ELR (cell line): ENCODE measurements at regions not wholly inside any gene's neighbourhood (a gene's known extent, or its start where the extent isn't known, plus 50 kb on each side); places are given as distances from the start of the nearest gene placed in this dataset.

ENCODE experiments used
- DNase-seq: peaks from one replicate; pipeline ENCODE4 v3.0.0-alpha.2; 2015; ENCODE audit warnings: low read depth

DNA sequence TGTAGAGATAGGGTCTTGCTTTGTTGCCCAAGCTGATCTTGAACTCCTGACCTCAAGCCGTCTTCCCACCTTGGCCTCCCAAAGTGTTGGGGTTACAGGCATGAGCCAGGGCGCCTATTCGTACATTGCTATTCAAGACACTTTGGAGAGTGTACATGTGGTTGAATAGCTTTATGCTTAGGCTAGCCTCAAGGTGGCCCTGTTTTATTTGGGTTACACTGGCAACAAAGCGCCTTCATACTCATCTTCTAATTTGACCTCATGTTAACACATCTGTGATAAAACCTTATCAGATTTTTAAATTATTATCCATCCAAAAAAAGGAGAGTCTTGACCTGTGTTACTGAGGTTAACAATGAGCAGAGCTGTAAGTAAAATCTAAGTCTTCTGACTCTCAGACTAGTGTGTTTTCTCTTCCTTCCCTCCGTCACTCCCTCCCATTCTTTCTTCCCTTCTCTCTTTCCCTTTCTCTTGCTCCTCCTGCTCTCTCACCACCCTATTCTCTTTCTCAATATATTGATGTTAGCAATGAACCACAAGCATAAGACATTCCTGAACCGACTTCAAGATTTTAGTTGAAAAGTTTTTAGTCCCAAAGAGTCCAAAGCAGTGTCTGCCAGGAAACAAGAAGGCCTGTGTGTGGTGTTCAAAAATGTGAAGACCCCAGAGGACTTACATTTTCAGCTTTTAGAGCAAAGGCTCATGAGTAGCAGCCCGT is 603.7 kb upstream of the CFAP20DC start:
- DNase-seq, result no peak

DNA sequence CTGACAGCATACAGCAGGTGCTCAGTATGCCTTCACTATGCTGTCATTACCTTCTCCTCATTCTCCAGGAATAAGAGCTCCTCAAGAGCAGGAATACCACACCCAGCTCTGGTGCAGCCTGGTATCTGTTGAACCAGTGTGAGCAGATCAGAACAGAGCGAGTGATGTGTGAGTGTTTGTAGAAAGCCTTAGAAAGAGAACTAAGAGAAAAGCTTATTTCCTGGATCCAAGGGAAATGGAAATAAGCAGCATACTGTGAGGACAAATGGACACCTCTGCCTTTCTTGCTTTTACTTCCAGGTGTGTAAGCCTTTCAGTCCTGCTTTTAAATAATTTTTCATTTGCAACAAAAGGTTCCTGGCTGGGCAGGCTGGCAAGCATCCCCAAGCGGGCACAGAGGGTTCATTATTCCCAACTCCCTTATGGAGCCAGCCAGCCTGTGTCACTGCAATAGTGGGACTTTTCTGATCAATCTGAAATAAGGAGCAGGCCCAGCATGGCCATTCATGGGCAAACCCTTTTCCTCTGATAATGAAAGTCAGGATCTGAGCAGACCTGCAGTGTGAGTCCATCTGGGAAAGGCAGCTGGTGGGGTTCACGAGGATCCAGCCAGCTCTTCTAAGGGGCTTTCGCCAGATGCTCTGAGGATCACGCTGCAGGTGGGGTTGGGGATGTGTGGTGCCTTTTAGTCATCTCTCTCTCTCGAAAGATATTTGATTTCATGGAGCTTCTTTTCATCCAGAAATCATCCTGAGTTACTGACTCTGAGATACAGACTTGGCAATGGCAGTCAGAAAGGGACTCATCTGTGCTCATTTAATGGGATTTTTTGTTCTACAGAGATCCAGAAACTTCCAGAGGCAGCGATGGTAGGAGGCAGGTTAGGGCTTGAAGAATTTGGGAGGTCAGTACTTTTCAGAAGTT is 594.9 kb upstream of the CFAP20DC start:
- no peak for DNase-seq

- no peak for DNase-seq
Measured at GRCh38 chr3:59641169-59641899, 591.5 kb upstream of the CFAP20DC start.

- no peak for DNase-seq
Measured at GRCh38 chr3:59632760-59633573, 583.1 kb upstream of the CFAP20DC start.

- DNase-seq, result no peak
Measured at GRCh38 chr3:59631482-59631881, 581.7 kb upstream of the CFAP20DC start.

- DNase-seq, result no peak
Measured at GRCh38 chr3:59621037-59621436, 571.2 kb upstream of the CFAP20DC start.

- DNase-seq, result no peak
Measured at GRCh38 chr3:59620325-59620724, 570.5 kb upstream of the CFAP20DC start.

GRCh38 chr3:59612444-59612715 is 562.6 kb upstream of the CFAP20DC start:
- DNase-seq, result no peak

- no peak for DNase-seq
Measured at GRCh38 chr3:59611649-59612443, 562.0 kb upstream of the CFAP20DC start.

DNA sequence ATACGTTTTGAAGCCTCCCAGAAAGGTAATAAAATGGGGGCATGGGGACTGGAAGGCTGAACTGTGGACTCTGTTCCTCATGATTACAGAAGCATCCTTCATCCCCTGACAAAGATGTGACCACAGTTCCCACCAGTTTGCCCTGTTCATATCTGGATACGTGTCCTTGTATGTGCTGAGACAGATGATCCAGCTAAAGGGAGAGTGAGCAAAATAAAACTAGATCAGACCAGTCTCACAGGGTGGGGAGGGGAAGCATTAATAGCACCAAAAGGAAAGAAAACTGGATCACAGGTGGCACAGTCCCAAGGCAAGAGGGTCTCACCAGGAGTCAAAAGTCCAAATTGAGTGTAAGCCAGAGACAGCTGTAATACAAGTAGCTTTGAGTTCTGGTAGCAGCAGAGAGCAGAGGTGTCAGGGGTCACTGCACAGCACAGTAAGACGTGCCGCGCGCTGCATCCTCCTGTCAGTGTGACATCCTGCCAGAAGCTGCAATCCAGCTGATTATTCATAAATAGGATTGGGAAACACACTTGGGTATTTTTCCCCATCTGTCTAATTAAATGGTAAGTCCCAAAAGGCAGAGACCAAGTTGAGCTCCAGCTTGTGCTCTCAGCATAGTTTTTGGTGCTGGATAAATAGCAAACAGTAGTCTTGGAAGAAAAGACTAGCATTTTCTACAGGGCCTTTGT is 560.0 kb upstream of the CFAP20DC start:
- no peak for DNase-seq

GRCh38 chr3:59608356-59608755 is 558.5 kb upstream of the CFAP20DC start:
- DNase-seq, result no peak

- no peak for DNase-seq
Measured at GRCh38 chr3:59607656-59608055, 557.8 kb upstream of the CFAP20DC start.

DNA sequence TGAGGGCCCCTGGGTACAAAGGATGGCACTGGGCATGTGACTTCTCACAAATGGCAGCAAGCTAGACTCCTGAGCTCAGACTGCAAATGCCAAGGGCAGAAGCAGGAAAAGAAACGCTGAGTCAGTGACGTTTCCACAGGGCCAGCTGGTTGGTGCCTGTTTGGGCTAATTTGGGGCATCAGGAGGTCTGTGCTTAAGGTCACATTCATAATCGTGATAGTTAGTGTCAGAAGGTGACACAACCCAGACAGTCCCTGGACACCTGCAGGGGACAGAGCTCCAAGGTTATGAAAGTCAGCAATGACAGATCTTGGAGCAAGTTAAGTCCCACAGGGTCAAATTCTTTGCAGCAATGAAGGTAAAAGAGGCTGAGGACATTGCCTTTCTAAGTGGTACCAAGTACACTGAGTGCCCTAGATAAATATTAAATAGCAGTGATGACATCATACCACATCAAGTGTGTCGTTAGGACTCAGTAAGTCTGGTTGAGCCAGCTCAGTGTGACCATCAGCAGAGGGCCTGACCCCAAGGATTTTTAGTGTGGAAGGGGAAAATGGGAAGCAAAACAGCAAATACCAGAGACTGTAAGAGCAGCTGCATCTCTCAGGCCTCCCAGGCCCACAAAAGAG is 556.9 kb upstream of the CFAP20DC start:
- no peak for DNase-seq

- DNase-seq, result no peak
Measured at GRCh38 chr3:59605944-59606534, 556.2 kb upstream of the CFAP20DC start.

- no peak for DNase-seq
Measured at GRCh38 chr3:59605318-59605717, 555.5 kb upstream of the CFAP20DC start.

GRCh38 chr3:59601486-59601885 is 551.7 kb upstream of the CFAP20DC start:
- DNase-seq, result no peak

DNA sequence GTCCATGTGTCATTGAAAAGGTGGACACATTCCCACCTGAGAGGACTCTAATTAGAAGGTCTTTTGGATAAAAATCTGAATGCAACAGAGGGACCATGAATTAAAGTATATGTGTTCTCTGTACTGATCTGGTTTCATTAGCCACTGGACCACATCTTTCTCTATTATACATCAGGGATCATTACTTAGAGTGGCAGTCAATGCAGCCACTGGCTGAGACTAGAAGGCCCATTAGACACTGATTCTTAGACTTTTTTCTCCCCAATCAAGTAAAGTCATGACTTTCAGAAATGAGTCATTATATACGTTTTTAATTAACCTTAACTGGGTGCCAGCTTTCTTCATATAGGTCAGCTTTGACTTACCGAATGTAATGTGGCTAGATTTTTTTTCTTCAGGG is 550.8 kb upstream of the CFAP20DC start:
- DNase-seq, result no peak

GRCh38 chr3:59596741-59597140 is 546.9 kb upstream of the CFAP20DC start:
- DNase-seq, result no peak

DNA sequence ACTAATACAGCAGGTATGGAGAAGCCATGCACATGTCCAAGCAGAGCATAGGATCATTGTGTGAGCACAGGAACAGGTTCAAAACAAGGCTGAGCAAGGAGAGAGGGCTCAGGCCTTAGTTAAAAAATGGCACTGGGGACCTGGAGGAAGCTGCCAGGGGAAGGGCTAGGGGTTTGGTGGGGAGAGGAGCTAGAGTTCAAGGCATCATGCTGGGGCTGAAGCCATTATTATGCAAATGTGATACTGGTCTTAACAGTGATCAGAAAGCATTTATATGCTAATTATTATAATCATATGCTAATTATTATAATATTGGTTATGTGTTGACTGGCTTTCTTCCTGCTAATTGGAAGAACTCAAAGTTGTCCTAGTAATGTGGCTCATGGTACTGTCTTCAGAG is 546.0 kb upstream of the CFAP20DC start:
- DNase-seq, result no peak

DNA sequence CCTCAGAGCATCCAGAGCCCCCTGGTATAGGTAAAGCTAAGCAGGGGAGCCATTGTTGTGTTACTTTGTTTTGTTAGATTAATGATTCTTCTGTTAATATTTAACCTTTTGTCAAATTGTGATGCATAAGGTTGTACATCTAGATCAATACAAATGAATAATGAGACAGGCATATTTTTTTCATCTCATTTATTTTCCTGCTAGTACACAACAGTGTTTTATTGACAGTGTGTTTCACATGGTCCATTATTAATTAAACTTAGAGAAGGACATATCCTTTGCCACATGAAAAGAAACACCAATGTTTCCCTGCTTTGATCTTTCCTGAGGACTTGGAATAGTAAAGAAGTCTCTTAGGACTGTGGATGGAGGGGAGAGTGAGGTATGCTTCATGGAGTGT is 543.6 kb upstream of the CFAP20DC start:
- DNase-seq, result no peak
